Endothelial cell of umbilical vein (primary cell): ENCODE measurements at regions not wholly inside any gene's neighbourhood (a gene's known extent, or its start where the extent isn't known, plus 50 kb on each side); places are given as distances from the start of the nearest gene placed in this dataset.

Source experiments
- EZH2 ChIP-seq: IDR thresholded peaks from 2 replicates; pipeline ENCODE4 v1.6.1; 2012; ENCODE audit warnings: borderline replicate concordance, low read depth, mild to moderate bottlenecking, moderate library complexity, low read length, inconsistent platforms; ENCODE audit not compliant: severe bottlenecking
- GATA2 ChIP-seq: IDR thresholded peaks from 2 replicates; pipeline ENCODE4 v1.7.0; 2011; ENCODE audit warnings: low read depth, mild to moderate bottlenecking, moderate library complexity, mixed read lengths, low read length; ENCODE audit not compliant: insufficient read length, insufficient read depth
- JUN ChIP-seq: IDR thresholded peaks from 2 replicates; pipeline ENCODE4 v1.6.1; 2011; ENCODE audit warnings: borderline replicate concordance, low read depth; ENCODE audit not compliant: insufficient read length, insufficient read depth
- MYC ChIP-seq: IDR thresholded peaks from one replicate; pipeline ENCODE4 v1.6.1; 2011; ENCODE audit warnings: mild to moderate bottlenecking, low read depth, low read length
- POLR2A ChIP-seq: IDR thresholded peaks from 2 replicates; pipeline ENCODE4 v1.6.1; 2012; ENCODE audit warnings: low read depth, mild to moderate bottlenecking, control low read depth, low read length
- POLR2AphosphoS5 ChIP-seq: IDR thresholded peaks from 2 replicates; pipeline ENCODE4 v1.6.1; 2012; ENCODE audit warnings: low read depth, mild to moderate bottlenecking, control low read depth, low read length, moderate library complexity; ENCODE audit not compliant: insufficient read depth
- TF ChIP-seq, protein P1 (sequence below), 2 donors: IDR thresholded peaks; 1 replicate in 1 of 2; 2 replicates in 1 of 2; pipeline ENCODE4 v1.5.1; 2011; ENCODE audit warnings: low read length in 2 of 2, mild to moderate bottlenecking in 2 of 2, moderate library complexity in 2 of 2, control low read depth in 1 of 2, inconsistent platforms in 1 of 2, low read depth in 1 of 2; ENCODE audit not compliant: insufficient read depth in 1 of 2; ENCODE audit errors: extremely low read depth in 1 of 2
- TF ChIP-seq, protein P2 (sequence below): IDR thresholded peaks from 2 replicates; pipeline ENCODE4 v1.6.1; 2011; ENCODE audit not compliant: insufficient read depth, insufficient read length

DNA sequence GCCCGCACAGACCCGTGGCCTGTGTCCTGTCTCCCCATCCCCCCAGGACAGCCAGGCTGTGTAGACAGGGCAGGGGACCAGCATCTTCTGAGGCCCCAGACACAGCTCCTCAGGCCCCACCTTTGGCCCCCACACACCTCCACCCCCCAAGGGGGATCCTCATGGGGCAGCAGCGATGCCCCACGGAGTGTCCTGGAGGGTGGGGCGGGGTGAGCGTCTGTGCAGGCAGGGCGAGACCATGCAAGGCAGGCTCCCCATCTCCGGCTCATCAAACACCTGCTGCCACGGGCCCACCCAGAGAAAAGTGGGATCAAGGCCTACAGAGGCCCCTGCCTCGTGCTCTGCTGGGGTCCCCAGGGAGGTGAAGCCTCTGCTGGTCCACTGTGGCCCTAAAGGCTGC is 118.7 kb upstream of the FOXD4L5 start:
- TF ChIP-seq, protein P1, sequence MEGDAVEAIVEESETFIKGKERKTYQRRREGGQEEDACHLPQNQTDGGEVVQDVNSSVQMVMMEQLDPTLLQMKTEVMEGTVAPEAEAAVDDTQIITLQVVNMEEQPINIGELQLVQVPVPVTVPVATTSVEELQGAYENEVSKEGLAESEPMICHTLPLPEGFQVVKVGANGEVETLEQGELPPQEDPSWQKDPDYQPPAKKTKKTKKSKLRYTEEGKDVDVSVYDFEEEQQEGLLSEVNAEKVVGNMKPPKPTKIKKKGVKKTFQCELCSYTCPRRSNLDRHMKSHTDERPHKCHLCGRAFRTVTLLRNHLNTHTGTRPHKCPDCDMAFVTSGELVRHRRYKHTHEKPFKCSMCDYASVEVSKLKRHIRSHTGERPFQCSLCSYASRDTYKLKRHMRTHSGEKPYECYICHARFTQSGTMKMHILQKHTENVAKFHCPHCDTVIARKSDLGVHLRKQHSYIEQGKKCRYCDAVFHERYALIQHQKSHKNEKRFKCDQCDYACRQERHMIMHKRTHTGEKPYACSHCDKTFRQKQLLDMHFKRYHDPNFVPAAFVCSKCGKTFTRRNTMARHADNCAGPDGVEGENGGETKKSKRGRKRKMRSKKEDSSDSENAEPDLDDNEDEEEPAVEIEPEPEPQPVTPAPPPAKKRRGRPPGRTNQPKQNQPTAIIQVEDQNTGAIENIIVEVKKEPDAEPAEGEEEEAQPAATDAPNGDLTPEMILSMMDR (IDR thresholded peaks at IDR 0.05; ENCODE audit: extremely low read depth in 1 of 2, insufficient read depth in 1 of 2, low read depth in 1 of 2, low read length in 2 of 2): no peak
- no peak for TF ChIP-seq EZH2
- TF ChIP-seq MYC: no peak
- no peak for TF ChIP-seq POLR2A
- TF ChIP-seq POLR2AphosphoS5: no peak
- TF ChIP-seq, protein P2, sequence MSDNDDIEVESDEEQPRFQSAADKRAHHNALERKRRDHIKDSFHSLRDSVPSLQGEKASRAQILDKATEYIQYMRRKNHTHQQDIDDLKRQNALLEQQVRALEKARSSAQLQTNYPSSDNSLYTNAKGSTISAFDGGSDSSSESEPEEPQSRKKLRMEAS: no peak
- TF ChIP-seq JUN: no peak
- no peak for TF ChIP-seq GATA2
